Astrocyte (in vitro differentiated cells and primary cell): ENCODE measurements at regions not wholly inside any gene's neighbourhood (a gene's known extent, or its start where the extent isn't known, plus 50 kb on each side); places are given as distances from the start of the nearest gene placed in this dataset.

Experiments used
- DNase-seq: peaks from one replicate; pipeline ENCODE4 v3.0.0-alpha.2; 2010; ENCODE audit warnings: low read depth
- FAIRE-seq: peaks from 2 replicates; lab custom pipeline; 2011; peaks lifted over from hg19 to GRCh38; lab: Jason Lieb, UNC
- H2AFZ ChIP-seq: 2 replicates; pipeline ENCODE4 v1.6.0; 2012; ENCODE audit warnings: low read depth, low read length, inconsistent platforms
- H3K27ac ChIP-seq: 2 replicates; pipeline ENCODE4 v1.5.1; 2011; ENCODE audit warnings: low read depth, low read length, inconsistent platforms
- H3K27me3 ChIP-seq: 2 replicates; pipeline ENCODE4 v1.6.0; 2011; ENCODE audit warnings: low read length, inconsistent platforms; ENCODE audit not compliant: insufficient read depth
- H3K36me3 ChIP-seq: 2 replicates; pipeline ENCODE4 v1.5.1; 2011; ENCODE audit warnings: low read length, inconsistent platforms; ENCODE audit not compliant: insufficient read depth
- H3K4me1 ChIP-seq: 2 replicates; pipeline ENCODE4 v1.5.1; 2011; ENCODE audit warnings: low read length, inconsistent platforms; ENCODE audit not compliant: insufficient read depth
- H3K4me2 ChIP-seq: 2 replicates; pipeline ENCODE4 v1.6.0; 2012; ENCODE audit warnings: low read length, inconsistent platforms
- H3K4me3 ChIP-seq: 2 replicates; pipeline ENCODE4 v1.5.1; 2011; ENCODE audit warnings: low read depth, mild to moderate bottlenecking, low read length, inconsistent platforms; ENCODE audit not compliant: insufficient read depth
- H3K79me2 ChIP-seq: 2 replicates; pipeline ENCODE4 v1.6.0; 2012; ENCODE audit warnings: mild to moderate bottlenecking, low read length, inconsistent platforms; ENCODE audit not compliant: insufficient read depth
- H3K9ac ChIP-seq: 2 replicates; pipeline ENCODE4 v1.6.0; 2012; ENCODE audit warnings: mild to moderate bottlenecking, low read length, inconsistent platforms
- H3K9me3 ChIP-seq: 2 replicates; pipeline ENCODE4 v1.5.1; 2012; ENCODE audit warnings: low read depth, mild to moderate bottlenecking, low read length, inconsistent platforms; ENCODE audit not compliant: insufficient read depth
- H4K20me1 ChIP-seq: 2 replicates; pipeline ENCODE4 v1.6.0; 2012; ENCODE audit warnings: low read length, inconsistent platforms; ENCODE audit not compliant: insufficient read depth
- H3K27ac Mint-ChIP-seq: one replicate; pipeline ENCODE4 v1.8.0; 2021; ENCODE audit warnings: mild to moderate bottlenecking, mixed read lengths; ENCODE audit not compliant: unreplicated experiment
- H3K27me3 Mint-ChIP-seq: one replicate; pipeline ENCODE4 v1.8.0; 2021; ENCODE audit warnings: low read depth, mixed read lengths; ENCODE audit not compliant: unreplicated experiment
- H3K36me3 Mint-ChIP-seq: one replicate; pipeline ENCODE4 v1.8.0; 2021; ENCODE audit warnings: low read depth, mixed read lengths; ENCODE audit not compliant: unreplicated experiment
- H3K4me1 Mint-ChIP-seq: one replicate; pipeline ENCODE4 v1.8.0; 2021; ENCODE audit warnings: low read depth, mixed read lengths; ENCODE audit not compliant: unreplicated experiment
- H3K4me3 Mint-ChIP-seq: one replicate; pipeline ENCODE4 v1.8.0; 2021; ENCODE audit warnings: mild to moderate bottlenecking, moderate library complexity, mixed read lengths; ENCODE audit not compliant: unreplicated experiment
- H3K9me3 Mint-ChIP-seq: one replicate; pipeline ENCODE4 v1.8.0; 2021; ENCODE audit warnings: mild to moderate bottlenecking, mixed read lengths; ENCODE audit not compliant: unreplicated experiment
- EZH2 ChIP-seq: IDR thresholded peaks from 2 replicates; pipeline ENCODE4 v1.6.1; 2012; ENCODE audit warnings: mild to moderate bottlenecking, low read length, inconsistent platforms; ENCODE audit not compliant: insufficient read depth
- TF ChIP-seq, protein P1 (sequence below): IDR thresholded peaks from 2 replicates; pipeline ENCODE4 v1.5.1; 2011; ENCODE audit warnings: low read depth, mild to moderate bottlenecking, inconsistent platforms, low read length, moderate library complexity; ENCODE audit not compliant: insufficient read depth

DNA sequence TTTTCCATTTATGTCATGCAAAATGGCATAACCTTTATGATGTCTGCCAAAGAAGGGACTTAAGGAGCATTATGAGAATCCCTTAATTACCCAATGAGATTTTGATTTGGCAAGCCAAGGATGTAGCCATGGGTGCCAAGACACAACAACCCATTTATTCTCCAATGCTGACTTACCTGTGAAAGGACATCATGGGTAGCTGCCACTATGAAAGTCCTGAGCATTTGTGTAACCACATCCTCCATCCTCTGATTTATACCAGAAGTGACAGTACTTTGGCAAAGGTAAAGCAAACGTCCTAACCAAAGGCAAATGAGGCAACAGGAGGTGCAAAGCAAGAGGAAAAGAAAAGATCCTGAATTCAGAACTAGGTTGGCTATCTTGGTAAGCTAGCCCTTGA is 87.3 kb upstream of the EMCN start:
- Histone ChIP-seq H2AFZ (no peak overlapping the region), H3K79me2 (no peaks in the 10 kb centered on the region), H3K4me2 (no peak overlapping the region), H4K20me1 (no peaks in the 10 kb centered on the region), H3K9me3 (no peaks in the 10 kb centered on the region), H3K9ac (no peak overlapping the region), H3K4me3 (no peak overlapping the region), H3K27ac (no peak overlapping the region), H3K27me3 (no peaks in the 10 kb centered on the region), H3K36me3 (no peaks in the 10 kb centered on the region), H3K4me1 (no peaks in the 10 kb centered on the region)
- Mint-ChIP-seq H3K27ac (no peak overlapping the region), H3K4me1 (no peaks in the 10 kb centered on the region), H3K36me3 (no peaks in the 10 kb centered on the region), H3K4me3 (no peak overlapping the region), H3K27me3 (no peaks in the 10 kb centered on the region), H3K9me3 (peaks cover 2% of the 10 kb centered on the region)
- DNase-seq (no peak), FAIRE-seq (no peak)
- TF ChIP-seq EZH2 = no peak
- TF ChIP-seq, protein P1, sequence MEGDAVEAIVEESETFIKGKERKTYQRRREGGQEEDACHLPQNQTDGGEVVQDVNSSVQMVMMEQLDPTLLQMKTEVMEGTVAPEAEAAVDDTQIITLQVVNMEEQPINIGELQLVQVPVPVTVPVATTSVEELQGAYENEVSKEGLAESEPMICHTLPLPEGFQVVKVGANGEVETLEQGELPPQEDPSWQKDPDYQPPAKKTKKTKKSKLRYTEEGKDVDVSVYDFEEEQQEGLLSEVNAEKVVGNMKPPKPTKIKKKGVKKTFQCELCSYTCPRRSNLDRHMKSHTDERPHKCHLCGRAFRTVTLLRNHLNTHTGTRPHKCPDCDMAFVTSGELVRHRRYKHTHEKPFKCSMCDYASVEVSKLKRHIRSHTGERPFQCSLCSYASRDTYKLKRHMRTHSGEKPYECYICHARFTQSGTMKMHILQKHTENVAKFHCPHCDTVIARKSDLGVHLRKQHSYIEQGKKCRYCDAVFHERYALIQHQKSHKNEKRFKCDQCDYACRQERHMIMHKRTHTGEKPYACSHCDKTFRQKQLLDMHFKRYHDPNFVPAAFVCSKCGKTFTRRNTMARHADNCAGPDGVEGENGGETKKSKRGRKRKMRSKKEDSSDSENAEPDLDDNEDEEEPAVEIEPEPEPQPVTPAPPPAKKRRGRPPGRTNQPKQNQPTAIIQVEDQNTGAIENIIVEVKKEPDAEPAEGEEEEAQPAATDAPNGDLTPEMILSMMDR = no peak

DNA sequence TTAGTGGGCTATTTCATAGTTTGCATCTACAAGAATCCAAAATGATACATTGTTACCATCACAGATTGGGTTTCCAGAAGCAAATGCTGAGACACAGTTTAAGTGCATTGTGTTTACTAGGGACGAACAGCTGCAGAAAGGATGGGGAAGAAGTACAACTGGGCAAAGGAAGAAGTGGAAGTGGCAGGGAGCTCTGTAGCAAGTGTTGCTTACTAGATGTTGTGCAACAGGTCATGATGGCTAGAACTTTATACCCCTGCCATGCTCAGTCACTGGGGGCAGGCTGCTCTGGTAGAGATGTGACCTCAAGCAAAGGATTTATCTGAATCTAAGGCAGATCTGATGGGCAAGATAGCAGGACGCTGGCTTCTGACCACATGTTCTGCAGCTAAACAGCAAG is 76.1 kb upstream of the EMCN start:
- Mint-ChIP-seq H3K27me3 (peaks cover 2% of the 10 kb centered on the region), H3K4me1 (no peaks in the 10 kb centered on the region), H3K27ac (no peak overlapping the region), H3K9me3 (peaks cover 2% of the 10 kb centered on the region), H3K36me3 (no peaks in the 10 kb centered on the region), H3K4me3 (no peak overlapping the region)
- TF ChIP-seq EZH2 = no peak
- TF ChIP-seq, protein P1 = no peak
- Histone ChIP-seq H2AFZ (no peak overlapping the region), H3K79me2 (no peaks in the 10 kb centered on the region), H3K36me3 (no peaks in the 10 kb centered on the region), H3K9ac (no peak overlapping the region), H3K4me3 (no peak overlapping the region), H3K4me1 (no peaks in the 10 kb centered on the region), H3K27me3 (no peaks in the 10 kb centered on the region), H4K20me1 (no peaks in the 10 kb centered on the region), H3K9me3 (no peaks in the 10 kb centered on the region), H3K4me2 (no peak overlapping the region), H3K27ac (no peak overlapping the region)
- FAIRE-seq = no peak
- no peak for DNase-seq

DNA sequence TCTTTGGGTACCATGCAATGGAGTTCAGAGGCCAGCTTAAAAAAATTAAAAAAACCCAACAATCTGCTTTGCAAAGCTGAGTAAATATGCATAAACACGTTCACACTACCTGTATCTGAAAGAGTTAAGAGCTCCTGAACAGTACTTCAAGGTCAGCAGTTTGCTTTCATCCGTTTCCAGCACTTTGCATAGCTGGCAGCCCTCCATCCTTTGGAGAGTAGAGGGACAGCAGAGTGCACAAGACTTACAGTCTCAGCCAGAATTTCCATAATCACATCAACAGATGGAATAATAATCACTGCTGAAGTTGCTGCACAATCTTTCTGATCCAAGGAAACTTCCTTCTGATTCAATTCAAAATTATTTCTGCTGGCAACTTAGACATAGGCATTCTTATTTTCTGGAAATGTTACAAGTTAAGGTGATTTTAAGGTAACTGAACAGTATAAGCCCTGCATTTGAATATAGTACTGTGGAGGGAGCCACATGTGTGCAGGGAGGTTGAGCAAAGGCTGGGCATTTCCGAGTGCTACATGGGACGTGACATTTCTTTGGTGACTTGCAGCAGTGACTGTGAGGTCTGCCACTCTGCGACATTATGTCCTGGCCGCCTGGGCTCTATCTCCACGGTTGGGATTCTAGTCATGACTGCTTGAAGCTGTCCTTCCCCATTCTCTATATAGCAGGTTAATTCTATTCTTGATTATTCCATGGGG is 73.5 kb upstream of the EMCN start:
- Histone ChIP-seq H3K4me1 (no peaks in the 10 kb centered on the region), H3K79me2 (no peaks in the 10 kb centered on the region), H4K20me1 (no peaks in the 10 kb centered on the region), H3K27me3 (no peaks in the 10 kb centered on the region), H2AFZ (no peak overlapping the region), H3K9me3 (no peaks in the 10 kb centered on the region), H3K9ac (no peak overlapping the region), H3K4me2 (no peak overlapping the region), H3K4me3 (no peak overlapping the region), H3K27ac (no peak overlapping the region), H3K36me3 (no peaks in the 10 kb centered on the region)
- Mint-ChIP-seq H3K36me3 (no peaks in the 10 kb centered on the region), H3K27me3 (peaks cover 2% of the 10 kb centered on the region), H3K9me3 (no peaks in the 10 kb centered on the region), H3K4me1 (no peaks in the 10 kb centered on the region), H3K4me3 (no peak overlapping the region), H3K27ac (no peak overlapping the region)
- TF ChIP-seq, protein P1 = no peak
- TF ChIP-seq EZH2 = no peak
- FAIRE-seq (no peak), DNase-seq (no peak)
